NCI-H128 (cell line): ENCODE measurements at regions not wholly inside any gene's neighbourhood (a gene's known extent, or its start where the extent isn't known, plus 50 kb on each side); places are given as distances from the start of the nearest gene placed in this dataset.
"Not testable (repeated sequence)": the region's sequence is repeated elsewhere in the genome, so short reads cannot be mapped to it uniquely, and the experiment has no call there.

Experiments used
- DNase-seq: peaks from one replicate; lab custom pipeline; 2025; ENCODE audit not compliant: unreplicated experiment; lab: John Stamatoyannopoulos, UW

DNA sequence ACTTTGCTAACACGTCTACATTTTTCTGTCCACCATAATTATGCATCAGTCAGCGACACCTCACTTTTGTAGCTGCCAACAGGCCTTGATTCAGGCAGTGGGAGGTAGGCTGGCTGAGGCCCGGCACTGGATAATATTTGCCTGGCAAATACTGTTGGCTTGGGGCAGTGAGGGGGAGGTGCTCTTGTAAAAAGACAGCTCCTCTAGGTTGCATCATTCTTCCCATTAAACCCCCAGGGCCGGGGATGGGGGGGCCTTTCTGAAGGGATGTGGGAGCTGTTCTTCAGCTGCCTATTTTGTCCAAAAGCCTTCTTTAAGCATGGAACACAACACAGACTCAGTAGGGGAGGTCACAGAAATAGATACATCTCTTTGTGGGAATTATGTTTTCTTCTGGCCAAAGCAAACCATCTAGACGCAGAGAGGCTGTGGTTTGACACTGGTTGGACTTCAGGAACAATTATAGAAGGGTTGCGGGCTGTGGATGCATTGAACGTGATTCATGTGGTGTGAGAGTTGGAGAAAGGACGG lies 338.3 kb upstream of the NT5E start:
- no peak for DNase-seq

DNA sequence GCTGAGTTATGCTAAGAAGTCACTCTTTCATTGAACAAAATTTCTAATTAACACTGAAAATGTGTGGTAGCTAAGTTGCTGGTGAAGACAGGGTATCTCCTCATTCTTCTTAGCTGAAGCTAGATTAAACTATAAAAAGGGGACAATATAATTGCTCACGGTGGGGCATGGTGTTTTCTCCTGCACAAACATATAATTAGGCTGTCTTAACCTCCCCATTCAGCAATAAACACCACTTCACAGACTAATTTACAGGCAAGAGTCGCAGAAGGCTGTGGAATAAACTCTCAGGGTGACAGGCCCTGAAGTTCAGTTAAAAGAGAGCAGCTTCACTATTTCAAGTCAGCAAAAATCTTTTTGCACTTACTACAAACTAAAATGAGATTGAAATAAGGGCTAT lies 338.9 kb upstream of the NT5E start:
- no peak for DNase-seq

DNA sequence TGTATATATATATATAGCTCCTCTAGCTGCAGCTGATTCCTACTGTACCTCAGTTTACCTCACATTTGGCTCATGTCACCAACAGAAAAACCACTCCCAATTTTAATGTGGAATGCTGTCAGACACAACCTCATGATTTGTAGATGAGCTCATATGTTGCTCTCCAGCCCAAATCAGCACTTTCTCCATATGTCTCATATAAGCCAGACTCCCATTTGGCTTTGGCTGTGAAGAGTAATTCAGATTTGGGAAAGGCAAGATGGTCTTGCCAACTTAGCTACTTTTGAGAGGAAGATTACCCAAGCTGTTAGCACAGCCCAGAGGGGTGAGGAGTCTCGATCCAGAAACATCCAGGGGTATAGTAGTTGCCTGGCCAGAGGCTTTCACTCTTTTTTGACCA lies 342.2 kb upstream of the NT5E start:
- DNase-seq = no peak

DNA sequence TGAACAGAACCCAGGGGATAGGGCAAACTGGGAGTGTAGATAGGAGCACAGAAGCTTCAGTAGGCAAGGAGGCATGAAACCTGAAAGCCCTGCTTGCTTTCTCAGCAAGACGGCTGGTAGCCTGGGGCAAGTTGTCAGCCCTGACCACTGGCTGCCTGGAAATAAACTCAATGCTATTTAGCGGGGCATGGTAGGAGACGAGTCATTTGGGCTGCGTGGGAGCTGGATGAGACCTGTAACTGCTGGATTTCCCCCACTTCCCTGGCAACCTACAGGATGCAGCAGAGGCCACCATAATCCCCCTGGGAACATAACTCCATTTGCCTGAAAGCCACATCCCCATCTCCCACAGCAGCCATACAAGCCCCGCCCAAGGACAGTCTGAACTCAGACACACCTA lies 332.6 kb upstream of the TBX18 start:
- DNase-seq = no peak

DNA sequence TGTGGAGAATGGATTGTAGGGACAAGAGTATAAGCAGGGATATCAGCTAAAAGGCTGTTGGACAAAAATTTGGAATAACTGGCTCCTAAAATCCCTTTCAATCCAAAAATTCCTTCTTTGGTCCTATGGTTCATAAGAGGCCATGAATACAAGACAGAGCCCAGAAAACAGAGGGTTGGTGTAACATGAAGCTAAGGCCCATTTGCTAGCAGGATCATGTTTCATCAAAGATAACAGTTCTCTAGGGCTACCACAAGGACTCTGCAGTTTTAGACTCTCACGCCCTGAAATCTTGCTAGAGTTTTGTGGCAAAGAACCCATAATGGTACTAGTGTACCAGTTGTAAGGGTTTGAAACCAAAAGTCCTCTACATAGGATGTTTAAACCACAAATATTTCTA lies 327.8 kb upstream of the TBX18 start:
- no peak for DNase-seq

DNA sequence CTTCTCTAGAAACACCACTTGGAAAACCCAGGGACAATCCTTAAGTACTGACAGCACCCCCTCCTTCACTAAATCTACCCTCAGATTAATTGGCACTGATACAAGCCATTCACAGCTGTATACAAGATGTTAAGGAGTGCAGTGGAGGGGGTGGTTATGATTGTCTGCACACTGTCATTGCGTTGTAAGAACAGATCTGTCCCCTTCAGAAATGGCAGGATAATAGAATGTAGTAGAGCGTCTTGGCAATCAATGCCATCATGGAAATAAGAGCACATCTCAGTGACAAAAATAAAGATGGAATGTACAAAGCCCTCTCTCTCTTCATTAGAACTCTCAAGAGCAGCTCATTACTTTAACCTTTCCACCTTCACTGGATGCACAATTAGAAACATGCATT lies 324.9 kb upstream of the TBX18 start:
- no peak for DNase-seq

DNA sequence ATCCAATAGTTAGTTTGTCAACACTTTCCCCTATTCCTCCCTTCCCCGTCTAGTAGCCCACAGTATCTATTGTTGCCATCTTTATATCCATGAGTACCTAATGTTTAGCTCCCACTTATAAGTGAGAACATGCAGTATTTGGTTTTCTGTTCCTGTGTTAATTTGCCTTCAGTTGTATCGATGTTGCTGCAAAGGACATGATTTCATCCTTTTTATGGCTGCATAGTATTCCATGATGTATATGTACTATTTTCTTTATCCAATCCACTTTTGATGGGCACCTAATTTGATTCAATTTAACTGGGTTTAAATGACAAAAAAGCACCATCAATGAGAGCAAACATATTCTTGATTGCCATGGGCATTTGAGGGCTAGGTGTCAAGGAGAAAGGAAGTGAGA lies 321.5 kb upstream of the TBX18 start:
- DNase-seq = no peak

DNA sequence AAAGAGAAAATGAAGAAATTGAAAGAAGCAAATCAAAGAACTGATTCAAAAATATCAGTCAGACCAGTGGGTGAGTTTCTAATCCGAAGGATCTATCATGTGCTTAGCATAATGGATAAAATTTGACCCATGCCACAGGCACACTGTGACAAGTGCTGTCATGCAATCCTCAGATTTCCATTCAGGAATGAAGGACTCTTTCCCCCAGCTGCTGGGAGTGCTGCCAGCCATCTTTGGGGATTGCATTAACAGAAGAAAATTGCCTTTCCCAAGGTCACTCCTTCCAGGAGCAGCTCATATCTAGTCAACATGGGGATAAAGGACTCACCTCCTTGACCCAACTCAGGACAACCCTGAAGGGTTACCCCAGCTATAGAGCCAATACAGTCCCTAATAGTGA lies 316.7 kb upstream of the TBX18 start:
- DNase-seq = no peak

DNA sequence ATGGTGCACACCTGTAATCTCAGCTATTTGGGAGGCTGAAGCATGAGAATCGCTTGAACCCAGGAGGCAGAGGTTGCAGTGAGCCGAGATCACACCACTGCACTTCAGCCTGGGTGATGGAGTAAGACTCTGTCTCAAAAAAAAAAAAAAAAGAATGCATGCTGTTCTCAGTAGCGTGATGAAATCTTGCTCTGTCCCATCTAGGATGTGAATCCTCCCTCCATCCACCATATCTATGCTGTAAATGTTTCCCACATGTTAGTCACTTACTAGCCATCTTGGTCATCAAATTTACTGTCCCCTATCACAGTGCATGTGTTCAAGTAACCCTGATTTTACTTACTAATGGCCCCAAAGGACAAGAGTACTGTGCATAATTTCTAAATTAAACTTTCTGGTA lies 315.4 kb upstream of the TBX18 start:
- DNase-seq = no peak

DNA sequence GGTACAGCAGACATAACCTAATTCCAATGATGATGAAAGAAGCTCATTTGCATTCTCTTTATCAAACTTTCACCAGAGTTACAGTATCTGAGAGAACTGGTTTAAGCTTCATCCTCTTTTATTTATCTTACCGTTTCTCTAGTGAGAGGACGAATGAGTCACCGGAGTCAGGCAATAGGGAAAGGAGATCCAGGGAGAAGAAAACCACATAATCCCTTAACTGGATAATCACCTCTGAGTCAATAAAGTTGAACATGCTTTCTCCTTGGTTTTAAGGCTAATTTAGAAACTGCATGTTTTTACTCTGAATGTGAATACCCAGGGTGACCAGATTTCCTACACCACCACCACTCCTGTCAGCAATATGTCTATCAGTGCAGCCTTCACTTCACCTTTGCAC lies 313.7 kb upstream of the TBX18 start:
- no peak for DNase-seq

DNA sequence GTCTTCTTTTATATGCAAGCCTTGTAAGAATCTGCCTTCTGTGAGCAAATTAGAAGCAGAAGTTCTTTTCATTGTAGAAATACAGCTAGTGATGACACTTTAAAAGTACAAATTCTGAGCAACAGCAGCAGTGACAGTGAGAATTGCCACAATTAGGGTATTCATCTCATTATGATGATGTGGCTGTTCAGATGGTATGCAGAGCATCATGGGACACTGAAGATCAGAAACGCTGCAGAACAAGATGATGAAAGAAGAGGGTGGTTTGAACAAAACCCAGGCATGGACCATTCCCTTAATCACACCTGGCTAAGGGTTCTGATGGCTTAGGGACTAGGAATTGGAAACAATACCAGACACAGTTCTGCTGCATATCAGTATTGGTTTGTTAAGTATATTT lies 312.7 kb upstream of the TBX18 start:
- no peak for DNase-seq

DNA sequence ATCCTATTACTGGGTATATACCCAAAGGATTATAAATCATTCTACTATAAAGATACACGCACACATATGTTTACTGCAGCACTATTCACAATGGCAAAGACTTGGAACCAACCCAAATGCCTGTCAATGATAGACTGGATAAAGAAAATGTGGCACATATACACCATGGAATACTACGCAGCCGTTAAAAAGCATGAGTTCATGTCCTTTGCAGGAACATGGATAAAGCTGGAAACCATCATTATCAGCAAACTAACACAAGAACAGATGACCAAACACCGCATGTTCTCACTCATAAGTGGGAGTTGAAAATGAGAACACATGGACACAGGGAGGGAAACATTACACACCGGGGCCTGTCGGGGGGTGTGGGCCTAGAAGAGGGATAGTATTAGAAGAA lies 307.4 kb upstream of the TBX18 start:
- not testable (repeated sequence) for DNase-seq

DNA sequence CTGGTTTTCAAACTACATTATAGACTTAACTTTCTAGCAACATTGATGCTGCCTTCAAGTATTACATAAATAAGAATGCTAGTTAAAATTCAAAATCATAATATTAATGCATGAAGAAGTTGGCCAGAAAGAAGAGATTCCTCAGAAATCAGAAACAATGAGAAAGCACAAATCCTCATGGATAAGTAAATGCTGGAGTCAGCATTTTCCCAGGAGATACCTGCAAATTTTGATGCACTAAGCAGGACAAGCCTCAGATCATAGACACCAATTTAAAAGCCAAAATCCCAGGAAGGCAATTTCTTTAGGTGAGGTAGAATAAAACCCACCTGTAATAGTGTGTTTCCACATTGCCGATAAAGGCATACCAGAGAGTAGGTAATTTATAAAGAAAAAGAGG lies 305.2 kb upstream of the TBX18 start:
- DNase-seq = no peak

DNA sequence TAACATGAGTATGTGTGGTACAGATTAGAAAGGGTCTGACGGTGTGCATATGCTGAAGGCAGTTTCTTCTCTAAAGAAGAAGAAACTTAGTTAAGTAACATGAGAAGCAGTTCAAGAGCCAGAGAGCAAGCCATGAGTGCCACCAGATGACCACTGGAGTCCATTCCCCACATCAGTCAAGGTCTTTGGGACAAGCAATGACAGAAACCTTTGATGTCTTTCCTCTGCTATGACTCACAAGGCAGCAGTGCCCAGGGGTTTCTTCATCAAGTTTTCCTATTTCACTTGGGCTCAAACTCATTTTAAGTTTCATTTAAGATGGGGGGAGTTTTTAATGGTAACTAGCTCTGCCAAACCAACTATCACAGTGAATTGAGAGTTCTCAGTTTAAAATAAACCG lies 303.8 kb upstream of the TBX18 start:
- no peak for DNase-seq

DNA sequence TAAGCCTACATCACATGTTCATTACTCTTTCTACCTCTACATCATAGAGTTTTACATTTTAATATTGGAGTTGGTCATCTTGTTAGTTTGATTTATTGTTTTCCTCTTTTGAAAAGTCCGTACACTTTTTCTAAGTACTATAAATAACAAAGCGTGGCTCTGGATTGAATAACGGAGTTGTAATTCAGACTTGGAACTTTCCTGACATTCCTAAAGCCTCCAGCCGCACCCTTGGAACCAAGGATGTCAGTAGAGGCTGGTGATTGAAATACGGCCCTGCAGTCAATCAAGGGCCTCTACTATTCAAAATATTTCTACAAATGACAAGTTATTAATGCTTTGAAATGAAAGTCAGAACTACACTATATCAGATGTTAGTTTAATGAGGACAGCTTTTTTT lies 301.9 kb upstream of the TBX18 start:
- DNase-seq = no peak

DNA sequence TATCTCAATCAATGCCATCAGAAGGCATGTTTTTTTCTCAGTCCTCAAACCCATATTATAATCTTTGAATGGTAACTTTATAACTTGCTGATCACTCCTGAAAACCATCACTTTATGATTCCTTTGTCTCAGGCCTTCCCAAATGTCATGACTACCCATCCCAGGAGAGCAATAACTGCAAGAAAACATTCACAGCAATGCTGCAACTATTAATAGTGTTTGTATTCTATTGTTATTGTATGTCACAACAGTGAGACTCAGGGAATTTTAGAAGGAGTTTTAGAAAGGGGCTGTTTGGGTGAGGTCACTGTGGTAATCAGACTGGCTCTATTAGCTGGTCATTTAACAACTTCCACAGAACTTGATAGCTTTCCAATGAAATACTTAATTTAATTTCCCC lies 301.4 kb upstream of the TBX18 start:
- DNase-seq = no peak

DNA sequence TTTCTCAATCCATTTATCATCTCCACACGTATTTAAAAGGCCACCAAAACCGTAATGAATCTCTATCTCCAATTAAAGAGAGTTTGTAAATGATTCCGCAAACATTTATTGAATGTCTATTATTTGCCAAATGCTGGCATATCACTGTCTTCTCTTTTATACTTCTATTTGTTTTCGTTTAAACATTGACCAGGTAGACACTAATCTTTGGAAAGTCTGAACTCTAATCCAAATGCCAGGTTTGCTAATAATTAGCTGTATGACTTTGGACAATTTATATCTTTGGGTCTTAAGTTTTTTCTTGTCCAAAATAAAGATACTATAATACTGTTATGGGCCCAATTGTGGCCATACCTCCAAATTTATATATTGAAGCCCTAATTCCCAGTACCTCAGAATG lies 299.2 kb upstream of the TBX18 start:
- DNase-seq = no peak

DNA sequence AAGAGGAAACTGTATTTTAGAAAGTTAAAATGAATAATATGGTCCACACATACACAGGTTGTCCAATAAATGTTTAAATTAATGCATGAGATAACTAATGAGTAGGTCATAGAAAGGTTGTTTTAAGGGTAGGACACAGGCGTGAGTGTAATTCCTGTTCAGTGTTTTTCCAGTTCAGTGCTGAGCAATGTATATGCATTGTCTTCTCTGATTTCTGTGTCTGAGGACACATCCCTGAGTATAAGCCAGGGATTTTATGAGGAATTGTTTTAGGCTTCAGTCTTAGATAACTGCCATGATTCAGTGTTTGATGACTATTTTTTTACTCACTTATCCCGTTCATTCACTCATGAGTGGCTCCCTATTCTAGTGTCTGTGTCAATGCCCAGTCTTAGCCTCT lies 298.5 kb upstream of the TBX18 start:
- no peak for DNase-seq

DNA sequence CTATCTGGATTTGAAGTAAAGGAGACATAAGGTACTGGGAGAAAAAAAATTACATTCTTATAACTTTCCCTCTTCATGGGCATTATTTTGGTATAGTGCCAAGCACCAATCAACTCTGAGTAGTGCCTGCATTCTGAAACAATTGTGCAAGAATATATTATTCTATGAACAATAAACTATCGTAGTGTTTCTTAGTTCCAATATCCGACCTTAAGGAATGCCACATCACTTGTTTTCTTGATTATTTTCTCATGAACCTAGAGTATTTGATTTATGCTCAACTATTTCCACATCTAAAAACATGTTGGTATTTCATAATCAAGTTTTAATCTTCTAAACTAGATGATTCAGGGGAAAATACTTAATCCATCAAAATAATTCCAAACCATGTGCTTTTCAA lies 294.4 kb upstream of the TBX18 start:
- DNase-seq = no peak

DNA sequence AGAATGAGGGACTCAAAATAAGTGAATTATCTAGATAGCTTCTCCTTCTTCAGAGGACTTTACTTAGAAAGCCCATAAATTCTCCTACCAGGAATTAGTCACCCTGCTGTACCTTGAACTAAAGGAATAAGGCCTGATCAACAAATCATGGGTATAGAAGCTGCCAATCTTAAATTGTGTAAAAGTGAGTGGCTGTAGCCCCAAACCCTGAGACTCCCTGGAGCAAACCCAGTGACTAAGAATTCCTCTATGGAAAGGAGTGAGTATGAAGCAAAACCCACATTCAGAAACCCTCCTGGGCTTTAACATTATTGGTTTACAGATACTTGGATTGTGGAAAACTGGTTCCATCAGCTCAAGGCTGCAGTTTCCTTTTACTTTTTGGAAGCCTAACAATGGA lies 285.8 kb upstream of the TBX18 start:
- DNase-seq = no peak

DNA sequence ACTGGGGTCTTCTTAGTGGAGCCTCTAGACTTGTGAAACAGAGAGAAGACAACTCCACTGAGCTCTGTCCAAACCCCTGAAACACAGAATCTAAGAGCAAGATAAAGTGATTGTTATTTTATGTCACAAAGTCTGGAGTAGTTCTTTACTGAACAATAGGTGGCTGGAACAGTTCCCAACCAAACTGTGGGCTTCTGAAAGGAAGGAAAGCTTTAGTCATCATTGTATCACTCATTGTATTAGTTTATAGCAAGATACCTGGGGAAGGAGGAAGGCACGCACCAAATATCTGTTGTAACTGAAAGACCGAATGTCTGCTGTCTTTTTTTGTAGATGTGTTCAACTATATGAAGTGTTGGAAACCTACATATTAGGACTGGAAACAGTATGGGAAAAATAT lies 284.9 kb upstream of the TBX18 start:
- no peak for DNase-seq

DNA sequence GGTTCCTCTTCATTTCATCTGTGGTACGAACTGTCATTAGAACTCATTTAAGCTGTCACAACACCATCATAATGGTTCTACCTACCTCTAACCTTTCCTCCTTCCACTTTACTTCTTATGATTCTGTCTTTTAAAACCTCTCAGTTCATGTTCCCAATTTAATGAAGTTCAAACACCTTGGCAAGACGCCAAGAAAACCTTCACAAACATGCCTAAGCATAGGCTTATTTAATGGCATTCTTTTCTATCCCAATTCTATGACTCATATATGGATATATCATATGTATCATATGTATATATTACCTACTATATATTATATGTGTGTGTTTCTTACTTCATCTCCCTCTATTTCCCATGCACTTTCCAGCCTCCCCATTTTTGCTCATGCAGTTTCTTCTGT lies 283.4 kb upstream of the TBX18 start:
- DNase-seq = no peak

DNA sequence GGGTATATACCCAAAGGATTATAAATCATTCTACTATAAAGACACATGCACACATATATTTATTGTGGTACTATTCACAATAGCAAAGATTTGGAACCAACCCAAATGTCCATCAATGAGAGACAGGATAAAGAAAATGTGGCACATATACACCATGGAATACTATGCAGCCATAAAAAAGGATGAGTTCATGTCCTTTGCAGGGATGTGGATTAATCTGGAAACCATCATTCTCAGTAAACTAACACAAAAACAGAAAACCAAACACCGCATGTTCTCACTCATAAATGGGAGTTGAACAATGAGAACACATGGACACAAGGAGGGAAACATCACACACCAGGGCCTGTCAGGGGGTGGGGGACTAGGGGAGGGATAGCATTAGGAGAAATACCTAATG lies 281.4 kb upstream of the TBX18 start:
- DNase-seq = not testable (repeated sequence)

DNA sequence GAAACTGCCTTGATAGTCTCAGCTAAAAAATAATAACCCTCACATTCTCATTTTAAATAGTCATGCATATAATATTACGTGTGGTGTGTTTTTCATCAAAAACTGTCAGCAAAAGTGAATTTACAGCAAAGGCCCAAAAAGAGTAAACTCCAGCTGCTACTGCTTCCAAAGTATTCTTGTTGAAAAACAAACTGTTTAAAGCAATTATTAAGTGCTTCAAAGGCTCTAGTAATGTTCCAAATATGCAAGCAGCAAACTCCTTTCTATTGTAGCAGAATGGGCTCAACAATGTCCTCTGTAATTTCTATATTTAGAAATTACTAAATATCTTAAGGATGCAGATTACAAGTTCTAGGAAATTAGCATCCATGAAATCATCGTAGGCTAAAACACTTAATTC lies 280.0 kb upstream of the TBX18 start:
- DNase-seq = no peak
